OCI-LY3 (cell line): ENCODE measurements at regions not wholly inside any gene's neighbourhood (a gene's known extent, or its start where the extent isn't known, plus 50 kb on each side); places are given as distances from the start of the nearest gene placed in this dataset.

ENCODE experiments used
- EZH2phosphoT487 ChIP-seq: fragments of 200-600 bp; shearing (Covaris generic); IDR thresholded peaks from 2 replicates; pipeline ENCODE4 v1.6.1; 2018; ENCODE audit warnings: antibody characterized with exemption, mixed run types, low read depth
- TF ChIP-seq, protein P1 (sequence below): fragments of 200-600, 300-600 bp; sonication (generic); IDR thresholded peaks from 2 replicates; pipeline ENCODE4 v1.5.1; 2014; ENCODE audit warnings: antibody characterized with exemption, low read length, low read depth

DNA sequence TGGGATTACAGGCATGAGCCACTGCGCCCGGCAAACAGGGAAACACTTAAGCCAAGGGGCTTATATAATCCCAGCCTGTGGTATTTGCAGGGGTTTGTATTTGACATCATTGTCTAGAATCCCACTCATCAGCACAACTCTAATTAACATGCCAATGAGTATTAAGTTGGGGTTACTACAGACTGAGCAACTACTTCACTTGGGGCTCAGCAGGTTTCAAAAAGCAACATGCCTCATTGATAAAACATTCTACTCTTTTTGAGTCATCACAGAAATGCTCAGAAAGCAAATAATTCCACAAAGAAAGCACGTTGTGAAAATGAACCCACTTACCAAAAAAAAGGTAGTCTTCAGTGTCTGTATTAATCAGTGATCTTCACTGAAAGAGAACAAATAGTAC is 236.9 kb upstream of the CELF2 start:
- TF ChIP-seq, protein P1, sequence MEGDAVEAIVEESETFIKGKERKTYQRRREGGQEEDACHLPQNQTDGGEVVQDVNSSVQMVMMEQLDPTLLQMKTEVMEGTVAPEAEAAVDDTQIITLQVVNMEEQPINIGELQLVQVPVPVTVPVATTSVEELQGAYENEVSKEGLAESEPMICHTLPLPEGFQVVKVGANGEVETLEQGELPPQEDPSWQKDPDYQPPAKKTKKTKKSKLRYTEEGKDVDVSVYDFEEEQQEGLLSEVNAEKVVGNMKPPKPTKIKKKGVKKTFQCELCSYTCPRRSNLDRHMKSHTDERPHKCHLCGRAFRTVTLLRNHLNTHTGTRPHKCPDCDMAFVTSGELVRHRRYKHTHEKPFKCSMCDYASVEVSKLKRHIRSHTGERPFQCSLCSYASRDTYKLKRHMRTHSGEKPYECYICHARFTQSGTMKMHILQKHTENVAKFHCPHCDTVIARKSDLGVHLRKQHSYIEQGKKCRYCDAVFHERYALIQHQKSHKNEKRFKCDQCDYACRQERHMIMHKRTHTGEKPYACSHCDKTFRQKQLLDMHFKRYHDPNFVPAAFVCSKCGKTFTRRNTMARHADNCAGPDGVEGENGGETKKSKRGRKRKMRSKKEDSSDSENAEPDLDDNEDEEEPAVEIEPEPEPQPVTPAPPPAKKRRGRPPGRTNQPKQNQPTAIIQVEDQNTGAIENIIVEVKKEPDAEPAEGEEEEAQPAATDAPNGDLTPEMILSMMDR, result no peak
- TF ChIP-seq EZH2phosphoT487, result no peak
